ENCODE measurements at regions not wholly inside any gene's neighbourhood (a gene's known extent, or its start where the extent isn't known, plus 50 kb on each side); places are given as distances from the start of the nearest gene placed in this dataset.
A peak's percentile ranks its signal among the peaks of the same experiment; 100 is the strongest.

- no peak overlapping the region for H3K4me3 ChIP-seq (ENCODE audit: low read length)
- DNase-seq (ENCODE audit: low read depth): peak; percentile 19
- no peak for TF ChIP-seq CTCF (IDR thresholded peaks at IDR 0.05; ENCODE audit: insufficient read depth, low read depth, low read length, missing control alignments)
These were observed 198.7 kb upstream of the MPDZ start for GRCh38 chr9:13478160-13478559.

GRCh38 chr9:13470836-13471235, 191.3 kb upstream of the MPDZ start:
- no peak for TF ChIP-seq CTCF (IDR thresholded peaks at IDR 0.05; ENCODE audit: insufficient read depth, low read depth, low read length, missing control alignments)
- no peak overlapping the region for H3K4me3 ChIP-seq (ENCODE audit: low read length)
- DNase-seq (ENCODE audit: low read depth): no peak

- H3K4me3 ChIP-seq (ENCODE audit: low read length): no peak overlapping the region
- DNase-seq (ENCODE audit: low read depth): no peak
- TF ChIP-seq CTCF (IDR thresholded peaks at IDR 0.05; ENCODE audit: insufficient read depth, low read depth, low read length, missing control alignments): no peak
These were observed 187.7 kb upstream of the MPDZ start for GRCh38 chr9:13467157-13467556.

GRCh38 chr9:13461414-13461991, 182.0 kb upstream of the MPDZ start:
- DNase-seq (ENCODE audit: low read depth): no peak
- TF ChIP-seq CTCF (IDR thresholded peaks at IDR 0.05; ENCODE audit: insufficient read depth, low read depth, low read length, missing control alignments): no peak
- H3K4me3 ChIP-seq (ENCODE audit: low read length): no peak overlapping the region

- peak; percentile 63 for DNase-seq (ENCODE audit: low read depth)
- H3K4me3 ChIP-seq (ENCODE audit: low read length): no peak overlapping the region
- TF ChIP-seq CTCF (IDR thresholded peaks at IDR 0.05; ENCODE audit: insufficient read depth, low read depth, low read length, missing control alignments): no peak
These were observed 179.6 kb upstream of the MPDZ start for GRCh38 chr9:13459071-13459470.

- no peak overlapping the region for H3K4me3 ChIP-seq (ENCODE audit: low read length)
- no peak for TF ChIP-seq CTCF (IDR thresholded peaks at IDR 0.05; ENCODE audit: insufficient read depth, low read depth, low read length, missing control alignments)
- DNase-seq (ENCODE audit: low read depth): no peak
These were observed 178.3 kb upstream of the MPDZ start for GRCh38 chr9:13457795-13458194.

- DNase-seq (ENCODE audit: low read depth): no peak
- H3K4me3 ChIP-seq (ENCODE audit: low read length): no peak overlapping the region
- TF ChIP-seq CTCF (IDR thresholded peaks at IDR 0.05; ENCODE audit: insufficient read depth, low read depth, low read length, missing control alignments): no peak
These were observed 171.2 kb upstream of the MPDZ start for GRCh38 chr9:13450723-13451122.

All from epithelial cell of esophagus (primary cell).